ENCODE measurements at regions not wholly inside any gene's neighbourhood (a gene's known extent, or its start where the extent isn't known, plus 50 kb on each side); places are given as distances from the start of the nearest gene placed in this dataset.
"Not testable (repeated sequence)": the region's sequence is repeated elsewhere in the genome, so short reads cannot be mapped to it uniquely, and the experiment has no call there.

DNA sequence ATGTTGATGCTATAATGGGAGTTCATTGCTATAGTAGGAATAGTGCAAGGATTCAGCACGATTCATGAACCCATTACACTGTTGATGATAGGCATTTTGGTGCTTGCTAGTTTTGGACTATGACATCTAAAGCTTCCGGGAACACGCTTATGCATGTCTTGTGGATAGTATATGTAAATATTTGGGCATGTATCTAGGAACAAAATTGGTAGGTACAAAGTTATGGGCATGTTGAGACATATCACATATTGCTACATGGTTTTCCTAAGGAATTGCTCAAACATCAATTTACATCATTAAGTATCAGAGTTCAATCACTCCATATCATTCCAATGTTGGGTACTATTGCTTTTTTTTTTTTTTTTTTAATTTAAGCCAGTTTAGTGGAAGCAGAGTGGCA, 1103.2 kb downstream of the TBC1D22A start:
- H3K27ac ChIP-seq (ENCODE audit: low read depth, low read length) = no peak overlapping the region
- ChIA-PET RAD21 (ENCODE audit: low non-redundant PET in 1 of 2, low total read pairs in 2 of 2, uncharacterized antibody in 2 of 2, unreplicated experiment in 2 of 2) (no interaction called here), POLR2A (no interaction called here), CTCF (no interaction called here)
- intact Hi-C loops (cut with micrococcal nuclease) = no loop called here
- H3K36me3 ChIP-seq (ENCODE audit: control insufficient read depth in 1 of 2, insufficient read depth in 2 of 2, low read length in 2 of 2) = no peaks in the 10 kb centered on the region
- H2AFZ ChIP-seq (ENCODE audit: low read depth, low read length, poor library complexity, severe bottlenecking) = no peak overlapping the region
- 0 out of 4 replicates have a peak, but pooled peaks cover 3 to 11% of the 10 kb centered on the region in 2 experiments for H3K9me3 ChIP-seq (ENCODE audit: control insufficient read depth in 1 of 2, insufficient read depth in 1 of 2, low read depth in 1 of 2, low read length in 2 of 2)
- no peaks in the 10 kb centered on the region for H3K9me2 ChIP-seq (ENCODE audit: insufficient read depth)
- H3K79me2 ChIP-seq (ENCODE audit: insufficient read depth, low read length) = no peaks in the 10 kb centered on the region
- no peak for TF ChIP-seq ZNF274 (IDR thresholded peaks at IDR 0.05; ENCODE audit: low read depth, low read length)
- TF ChIP-seq, protein P1, sequence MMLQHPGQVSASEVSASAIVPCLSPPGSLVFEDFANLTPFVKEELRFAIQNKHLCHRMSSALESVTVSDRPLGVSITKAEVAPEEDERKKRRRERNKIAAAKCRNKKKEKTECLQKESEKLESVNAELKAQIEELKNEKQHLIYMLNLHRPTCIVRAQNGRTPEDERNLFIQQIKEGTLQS (IDR thresholded peaks at IDR 0.05) = no peak
- TF ChIP-seq RAD21 (IDR thresholded peaks at IDR 0.05; ENCODE audit: low read depth) = no peak
- no peak for TF ChIP-seq TCF7L2 (IDR thresholded peaks at IDR 0.05; ENCODE audit: borderline replicate concordance, extremely low read depth, insufficient read depth, insufficient read length)
- H3K4me2 ChIP-seq (ENCODE audit: low read length) = no peak overlapping the region
- no peak overlapping the region for H3K4me3 ChIP-seq (replicated peaks in 1 of 2; ENCODE audit: low read depth in 1 of 2, low read length in 2 of 2)
- H3K27me3 ChIP-seq (ENCODE audit: insufficient read depth, low read length) = no peaks in the 10 kb centered on the region
- ATAC-seq (no peak), DNase-seq (ENCODE audit: low read depth, low spot score) (no peak)
- H4K20me1 ChIP-seq (ENCODE audit: insufficient read depth) = no peaks in the 10 kb centered on the region
- H3K9ac ChIP-seq (ENCODE audit: low read length) = no peak overlapping the region
- no peaks in the 10 kb centered on the region for H3K4me1 ChIP-seq (ENCODE audit: control insufficient read depth in 1 of 2, insufficient read depth in 2 of 2, low read length in 2 of 2)
- BruUV-seq (replicated peaks) = no TSS peak

DNA sequence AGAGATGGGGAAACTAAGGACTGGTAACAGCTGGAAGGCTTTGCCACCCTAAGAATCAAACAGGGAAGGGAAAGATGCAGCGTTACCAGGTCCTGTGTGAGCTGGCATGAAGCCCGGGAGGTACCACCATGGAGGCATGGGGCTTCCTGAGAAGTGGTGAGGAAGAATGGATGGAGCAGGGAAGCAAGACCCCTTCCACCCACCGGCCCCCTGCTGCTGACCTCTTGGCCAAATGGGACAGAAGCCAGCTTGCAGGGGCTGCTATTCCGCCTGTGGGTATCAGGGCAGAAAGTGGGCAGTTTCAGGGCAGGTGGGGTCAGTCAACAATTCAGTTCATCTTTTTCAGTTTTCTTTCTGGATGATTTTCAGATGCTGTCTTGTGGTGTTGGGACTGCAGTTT, 1099.9 kb downstream of the TBC1D22A start:
- no peak for ATAC-seq
- H3K79me2 ChIP-seq (ENCODE audit: insufficient read depth, low read length) = no peaks in the 10 kb centered on the region
- H3K4me3 ChIP-seq (replicated peaks in 1 of 2; ENCODE audit: low read depth in 1 of 2, low read length in 2 of 2) = no peak overlapping the region
- H3K36me3 ChIP-seq (ENCODE audit: control insufficient read depth in 1 of 2, insufficient read depth in 2 of 2, low read length in 2 of 2) = no peaks in the 10 kb centered on the region
- no peak overlapping the region for H3K9ac ChIP-seq (ENCODE audit: low read length)
- POLR2A ChIA-PET = no interaction called here
- no peak for DNase-seq (ENCODE audit: low read depth, low spot score)
- H3K4me1 ChIP-seq (ENCODE audit: control insufficient read depth in 1 of 2, insufficient read depth in 2 of 2, low read length in 2 of 2) = no peaks in the 10 kb centered on the region
- H3K9me2 ChIP-seq (ENCODE audit: insufficient read depth) = no peaks in the 10 kb centered on the region
- no peak overlapping the region for H2AFZ ChIP-seq (ENCODE audit: low read depth, low read length, poor library complexity, severe bottlenecking)
- H3K27me3 ChIP-seq (ENCODE audit: insufficient read depth, low read length) = no peaks in the 10 kb centered on the region
- no peaks in the 10 kb centered on the region for H4K20me1 ChIP-seq (ENCODE audit: insufficient read depth)
- 0 out of 4 replicates have a peak, but pooled peaks cover 3% of the 10 kb centered on the region in 2 experiments for H3K9me3 ChIP-seq (ENCODE audit: control insufficient read depth in 1 of 2, insufficient read depth in 1 of 2, low read depth in 1 of 2, low read length in 2 of 2)
- CTCF ChIA-PET = no interaction called here
- H3K4me2 ChIP-seq (ENCODE audit: low read length) = no peak overlapping the region
- BruUV-seq (replicated peaks) = no TSS peak
- TF ChIP-seq, protein P2, sequence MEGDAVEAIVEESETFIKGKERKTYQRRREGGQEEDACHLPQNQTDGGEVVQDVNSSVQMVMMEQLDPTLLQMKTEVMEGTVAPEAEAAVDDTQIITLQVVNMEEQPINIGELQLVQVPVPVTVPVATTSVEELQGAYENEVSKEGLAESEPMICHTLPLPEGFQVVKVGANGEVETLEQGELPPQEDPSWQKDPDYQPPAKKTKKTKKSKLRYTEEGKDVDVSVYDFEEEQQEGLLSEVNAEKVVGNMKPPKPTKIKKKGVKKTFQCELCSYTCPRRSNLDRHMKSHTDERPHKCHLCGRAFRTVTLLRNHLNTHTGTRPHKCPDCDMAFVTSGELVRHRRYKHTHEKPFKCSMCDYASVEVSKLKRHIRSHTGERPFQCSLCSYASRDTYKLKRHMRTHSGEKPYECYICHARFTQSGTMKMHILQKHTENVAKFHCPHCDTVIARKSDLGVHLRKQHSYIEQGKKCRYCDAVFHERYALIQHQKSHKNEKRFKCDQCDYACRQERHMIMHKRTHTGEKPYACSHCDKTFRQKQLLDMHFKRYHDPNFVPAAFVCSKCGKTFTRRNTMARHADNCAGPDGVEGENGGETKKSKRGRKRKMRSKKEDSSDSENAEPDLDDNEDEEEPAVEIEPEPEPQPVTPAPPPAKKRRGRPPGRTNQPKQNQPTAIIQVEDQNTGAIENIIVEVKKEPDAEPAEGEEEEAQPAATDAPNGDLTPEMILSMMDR (IDR thresholded peaks at IDR 0.05 in 2 of 3, conservative IDR thresholded peaks at IDR 0.05 in 1 of 3; ENCODE audit: borderline replicate concordance in 1 of 3, insufficient read depth in 1 of 3, low read depth in 2 of 3, low read length in 2 of 3) = no peak
- TF ChIP-seq, protein P3, sequence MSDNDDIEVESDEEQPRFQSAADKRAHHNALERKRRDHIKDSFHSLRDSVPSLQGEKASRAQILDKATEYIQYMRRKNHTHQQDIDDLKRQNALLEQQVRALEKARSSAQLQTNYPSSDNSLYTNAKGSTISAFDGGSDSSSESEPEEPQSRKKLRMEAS (IDR thresholded peaks at IDR 0.05) = no peak
- no peak for TF ChIP-seq ELF1 (IDR thresholded peaks at IDR 0.05; ENCODE audit: borderline replicate concordance, low read depth)
- TF ChIP-seq POLR2AphosphoS5 (IDR thresholded peaks at IDR 0.05; ENCODE audit: low read depth, low read length) = no peak
- no peak for TF ChIP-seq JUND (IDR thresholded peaks at IDR 0.05)
- TF ChIP-seq POLR2A (IDR thresholded peaks at IDR 0.05; ENCODE audit: borderline replicate concordance, extremely low read depth, insufficient read depth, insufficient read length) = no peak
- no peak for TF ChIP-seq ZFX (IDR thresholded peaks at IDR 0.05)
- TF ChIP-seq ZNF274 (IDR thresholded peaks at IDR 0.05; ENCODE audit: low read depth, low read length) = no peak
- TF ChIP-seq TCF7L2 (IDR thresholded peaks at IDR 0.05; ENCODE audit: borderline replicate concordance, extremely low read depth, insufficient read depth, insufficient read length) = no peak
- TF ChIP-seq EGR1 (IDR thresholded peaks at IDR 0.05; ENCODE audit: low read depth) = no peak
- no peak for TF ChIP-seq FOSL1 (IDR thresholded peaks at IDR 0.05; ENCODE audit: low read depth)
- no peak for TF ChIP-seq EZH2phosphoT487 (IDR thresholded peaks at IDR 0.05; ENCODE audit: borderline replicate concordance)
- intact Hi-C loops (cut with micrococcal nuclease) = no loop called here
- H3K27ac ChIP-seq (ENCODE audit: low read depth, low read length) = no peak overlapping the region
- RAD21 ChIA-PET (ENCODE audit: low non-redundant PET in 1 of 2, low total read pairs in 2 of 2, uncharacterized antibody in 2 of 2, unreplicated experiment in 2 of 2) = no interaction called here

DNA sequence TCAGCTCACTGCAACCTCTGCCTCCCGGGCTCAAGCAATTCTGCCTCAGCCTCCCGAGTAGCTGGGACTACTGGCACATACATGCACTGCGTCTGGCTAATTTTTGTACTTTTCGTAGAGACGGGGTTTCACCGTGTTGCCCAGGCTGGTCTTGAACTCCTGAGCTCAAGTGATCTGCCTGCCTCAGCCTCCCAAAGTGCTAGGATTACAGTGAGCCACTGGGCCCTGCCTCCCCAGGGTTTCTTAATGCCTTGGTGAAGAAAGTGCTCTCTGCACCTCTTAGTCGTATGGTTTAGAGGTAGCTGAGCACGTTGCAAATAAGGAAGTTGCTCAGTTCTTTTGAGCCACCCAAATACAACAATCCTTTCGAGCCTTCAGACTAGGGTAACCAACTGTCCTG, 1098.5 kb downstream of the TBC1D22A start:
- H3K27ac ChIP-seq (ENCODE audit: low read depth, low read length); BruUV-seq (replicated peaks); H3K9ac ChIP-seq (ENCODE audit: low read length); H3K4me2 ChIP-seq (ENCODE audit: low read length); H3K9me3 ChIP-seq (ENCODE audit: control insufficient read depth in 1 of 2, insufficient read depth in 1 of 2, low read depth in 1 of 2, low read length in 2 of 2); CTCF ChIA-PET; DNase-seq (ENCODE audit: low read depth, low spot score); ATAC-seq; H2AFZ ChIP-seq (ENCODE audit: low read depth, low read length, poor library complexity, severe bottlenecking); H4K20me1 ChIP-seq (ENCODE audit: insufficient read depth); H3K36me3 ChIP-seq (ENCODE audit: control insufficient read depth in 1 of 2, insufficient read depth in 2 of 2, low read length in 2 of 2); H3K4me3 ChIP-seq (replicated peaks in 1 of 2; ENCODE audit: low read depth in 1 of 2, low read length in 2 of 2); RAD21 ChIA-PET (ENCODE audit: low non-redundant PET in 1 of 2, low total read pairs in 2 of 2, uncharacterized antibody in 2 of 2, unreplicated experiment in 2 of 2); H3K27me3 ChIP-seq (ENCODE audit: insufficient read depth, low read length); H3K4me1 ChIP-seq (ENCODE audit: control insufficient read depth in 1 of 2, insufficient read depth in 2 of 2, low read length in 2 of 2); POLR2A ChIA-PET; intact Hi-C loops (cut with micrococcal nuclease); H3K9me2 ChIP-seq (ENCODE audit: insufficient read depth); H3K79me2 ChIP-seq (ENCODE audit: insufficient read depth, low read length): not testable (repeated sequence)
